HG03521 (cell line): ENCODE measurements at regions not wholly inside any gene's neighbourhood (a gene's known extent, or its start where the extent isn't known, plus 50 kb on each side); places are given as distances from the start of the nearest gene placed in this dataset.

Source experiments
- ATAC-seq: cut with Tn5 transposase; IDR thresholded peaks from one replicate; pipeline ENCODE4 v1.9.1; 2021; ENCODE audit warnings: mild to moderate bottlenecking, moderate library complexity; ENCODE audit not compliant: unreplicated experiment

GRCh38 chr17:77654850-77655249 lies 303.7 kb upstream of the TNRC6C start:
- ATAC-seq = no peak

- no peak for ATAC-seq
These were observed 302.4 kb upstream of the TNRC6C start for GRCh38 chr17:77656054-77656453.

- ATAC-seq = no peak
These were observed 300.7 kb upstream of the TNRC6C start for GRCh38 chr17:77657839-77658238.

GRCh38 chr17:77660524-77660923 lies 298.0 kb upstream of the TNRC6C start:
- no peak for ATAC-seq

GRCh38 chr17:77662833-77663232 lies 295.7 kb upstream of the TNRC6C start:
- no peak for ATAC-seq

GRCh38 chr17:77664097-77664729 lies 294.3 kb upstream of the TNRC6C start:
- no peak for ATAC-seq

GRCh38 chr17:77665833-77666232 lies 292.7 kb upstream of the TNRC6C start:
- no peak for ATAC-seq

GRCh38 chr17:77666462-77666861 lies 292.0 kb upstream of the TNRC6C start:
- ATAC-seq = no peak

GRCh38 chr17:77666881-77667395 lies 291.6 kb upstream of the TNRC6C start:
- no peak for ATAC-seq

GRCh38 chr17:77667478-77667877 lies 291.0 kb upstream of the TNRC6C start:
- ATAC-seq = no peak

- no peak for ATAC-seq
These were observed 290.0 kb upstream of the TNRC6C start for GRCh38 chr17:77668518-77668917.

- no peak for ATAC-seq
These were observed 288.3 kb upstream of the TNRC6C start for GRCh38 chr17:77670173-77670572.

- no peak for ATAC-seq
These were observed 284.1 kb upstream of the TNRC6C start for GRCh38 chr17:77674358-77674757.

GRCh38 chr17:77675411-77675810 lies 283.1 kb upstream of the TNRC6C start:
- ATAC-seq = no peak

- no peak for ATAC-seq
These were observed 282.7 kb upstream of the TNRC6C start for GRCh38 chr17:77675816-77676215.

GRCh38 chr17:77676237-77676661 lies 282.3 kb upstream of the TNRC6C start:
- no peak for ATAC-seq

- ATAC-seq = no peak
These were observed 281.3 kb upstream of the TNRC6C start for GRCh38 chr17:77677211-77677610.

- ATAC-seq = no peak
These were observed 280.9 kb upstream of the TNRC6C start for GRCh38 chr17:77677630-77678029.

- ATAC-seq = no peak
These were observed 278.9 kb upstream of the TNRC6C start for GRCh38 chr17:77679589-77679988.

GRCh38 chr17:77681861-77682260 lies 276.6 kb upstream of the TNRC6C start:
- ATAC-seq = no peak

- no peak for ATAC-seq
These were observed 273.4 kb upstream of the TNRC6C start for GRCh38 chr17:77684803-77685798.
